ENCODE measurements at regions not wholly inside any gene's neighbourhood (a gene's known extent, or its start where the extent isn't known, plus 50 kb on each side); places are given as distances from the start of the nearest gene placed in this dataset.

DNA sequence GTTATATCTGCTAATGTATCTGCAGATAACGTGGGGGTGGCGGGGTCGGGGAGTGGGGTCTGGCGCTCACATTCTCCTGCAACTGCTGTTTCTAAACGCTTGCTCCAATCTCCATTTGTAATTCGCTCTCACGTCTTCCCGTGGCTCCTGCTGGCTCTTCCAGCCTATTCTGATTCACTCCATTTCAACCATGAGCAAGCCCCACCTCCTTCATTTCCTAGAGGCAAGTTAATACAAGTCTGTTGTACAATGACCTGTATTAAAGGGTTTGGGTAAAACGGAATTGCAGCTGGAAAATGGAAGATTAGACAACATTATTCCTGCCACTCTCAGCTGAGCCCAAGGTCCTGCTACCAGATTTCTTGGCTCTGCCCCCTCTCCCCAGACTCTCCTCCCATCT lies 132.3 kb downstream of the CSNK2A3 start:
- intact Hi-C loops (cut with micrococcal nuclease) = no loop called here
- no peaks in the 10 kb centered on the region for H3K27me3 Mint-ChIP-seq (ENCODE audit: insufficient read depth)
- H3K4me3 Mint-ChIP-seq = no peak overlapping the region
- no peak for DNase-seq (ENCODE audit: low spot score)
- no peak overlapping the region for H3K27ac Mint-ChIP-seq
- H3K9me3 Mint-ChIP-seq = no peaks in the 10 kb centered on the region
- H3K36me3 Mint-ChIP-seq (ENCODE audit: low read depth) = no peaks in the 10 kb centered on the region
- no peaks in the 10 kb centered on the region for H3K4me1 Mint-ChIP-seq (ENCODE audit: low read depth)

- H3K27me3 Mint-ChIP-seq (ENCODE audit: insufficient read depth) = peaks cover 2% of the 10 kb centered on the region
- no peaks in the 10 kb centered on the region for H3K36me3 Mint-ChIP-seq (ENCODE audit: low read depth)
- no peak overlapping the region for H3K27ac Mint-ChIP-seq
- no peaks in the 10 kb centered on the region for H3K9me3 Mint-ChIP-seq
- DNase-seq (ENCODE audit: low spot score) = no peak
- no peak overlapping the region for H3K4me3 Mint-ChIP-seq
- H3K4me1 Mint-ChIP-seq (ENCODE audit: low read depth) = no peaks in the 10 kb centered on the region
- intact Hi-C loops (cut with micrococcal nuclease) = no loop called here
These were observed 134.4 kb downstream of the CSNK2A3 start for GRCh38 chr11:11218629-11218986.

GRCh38 chr11:11217929-11218628 lies 135.0 kb downstream of the CSNK2A3 start:
- no peak overlapping the region for H3K27ac Mint-ChIP-seq
- intact Hi-C loops (cut with micrococcal nuclease) = no loop called here
- no peaks in the 10 kb centered on the region for H3K9me3 Mint-ChIP-seq
- peaks cover 3% of the 10 kb centered on the region for H3K27me3 Mint-ChIP-seq (ENCODE audit: insufficient read depth)
- H3K4me3 Mint-ChIP-seq = no peak overlapping the region
- DNase-seq (ENCODE audit: low spot score) = no peak
- no peaks in the 10 kb centered on the region for H3K36me3 Mint-ChIP-seq (ENCODE audit: low read depth)
- H3K4me1 Mint-ChIP-seq (ENCODE audit: low read depth) = no peaks in the 10 kb centered on the region

- no peak for DNase-seq (ENCODE audit: low spot score)
- intact Hi-C loops (cut with micrococcal nuclease) = no loop called here
- Mint-ChIP-seq H3K4me1 (ENCODE audit: low read depth) (no peaks in the 10 kb centered on the region), H3K27me3 (ENCODE audit: insufficient read depth) (peaks cover 5% of the 10 kb centered on the region), H3K4me3 (no peak overlapping the region), H3K36me3 (ENCODE audit: low read depth) (no peaks in the 10 kb centered on the region), H3K9me3 (no peaks in the 10 kb centered on the region), H3K27ac (no peak overlapping the region)
These were observed 135.6 kb downstream of the CSNK2A3 start for GRCh38 chr11:11217289-11217928.

- Mint-ChIP-seq H3K4me1 (ENCODE audit: low read depth) (no peaks in the 10 kb centered on the region), H3K4me3 (no peak overlapping the region), H3K36me3 (ENCODE audit: low read depth) (no peaks in the 10 kb centered on the region), H3K27ac (no peak overlapping the region), H3K27me3 (ENCODE audit: insufficient read depth) (peaks cover 5% of the 10 kb centered on the region), H3K9me3 (no peaks in the 10 kb centered on the region)
- no peak for DNase-seq (ENCODE audit: low spot score)
- intact Hi-C loops (cut with micrococcal nuclease) = no loop called here
These were observed 137.1 kb downstream of the CSNK2A3 start for GRCh38 chr11:11215944-11216343.

DNA sequence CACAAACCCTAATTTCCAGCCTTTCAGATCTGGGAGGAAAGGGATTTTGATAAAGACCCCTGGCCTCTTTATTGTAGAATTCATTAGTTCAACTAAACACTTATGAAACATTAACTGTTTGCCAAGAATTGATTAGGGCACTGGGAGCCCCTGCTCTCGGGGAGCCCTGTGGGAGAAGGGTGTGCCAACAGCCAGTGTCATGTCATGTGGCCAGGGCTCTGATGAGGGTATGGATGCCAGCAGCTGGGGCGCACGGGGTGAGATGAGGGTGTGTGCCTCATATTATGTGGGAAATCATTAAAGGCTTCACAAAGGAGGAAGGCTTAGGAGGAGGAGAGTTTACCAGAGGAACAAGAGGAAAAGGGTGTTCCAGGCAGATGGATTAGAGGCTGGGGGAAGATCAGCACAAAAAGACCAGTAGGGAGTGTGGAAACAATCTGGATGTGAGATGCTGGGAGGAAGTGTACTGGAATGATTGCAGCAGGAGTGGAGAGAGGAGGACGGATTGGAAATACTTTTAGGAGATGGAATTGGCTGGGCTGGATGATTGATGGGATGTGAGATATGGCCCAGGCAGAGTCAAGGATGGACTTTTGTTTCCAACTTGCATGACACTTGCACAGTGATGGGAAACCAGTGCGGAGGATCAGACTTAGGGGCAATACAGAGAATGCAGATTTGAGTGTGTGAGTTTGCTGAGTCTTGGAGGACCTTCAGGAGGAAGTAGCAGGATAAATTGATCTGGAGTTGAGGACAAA lies 137.8 kb downstream of the CSNK2A3 start:
- H3K4me3 Mint-ChIP-seq = no peak overlapping the region
- no peaks in the 10 kb centered on the region for H3K4me1 Mint-ChIP-seq (ENCODE audit: low read depth)
- H3K36me3 Mint-ChIP-seq (ENCODE audit: low read depth) = no peaks in the 10 kb centered on the region
- intact Hi-C loops (cut with micrococcal nuclease) = no loop called here
- DNase-seq (ENCODE audit: low spot score) = no peak
- H3K27ac Mint-ChIP-seq = no peak overlapping the region
- peaks cover 5% of the 10 kb centered on the region for H3K27me3 Mint-ChIP-seq (ENCODE audit: insufficient read depth)
- H3K9me3 Mint-ChIP-seq = no peaks in the 10 kb centered on the region

- Mint-ChIP-seq H3K27me3 (ENCODE audit: insufficient read depth) (peaks cover 10% of the 10 kb centered on the region), H3K27ac (no peak overlapping the region), H3K4me1 (ENCODE audit: low read depth) (no peaks in the 10 kb centered on the region), H3K4me3 (no peak overlapping the region), H3K36me3 (ENCODE audit: low read depth) (no peaks in the 10 kb centered on the region), H3K9me3 (no peaks in the 10 kb centered on the region)
- intact Hi-C loops (cut with micrococcal nuclease) = no loop called here
- no peak for DNase-seq (ENCODE audit: low spot score)
These were observed 139.9 kb downstream of the CSNK2A3 start for GRCh38 chr11:11213117-11213516.

GRCh38 chr11:11211888-11212287 lies 141.2 kb downstream of the CSNK2A3 start:
- Mint-ChIP-seq H3K36me3 (ENCODE audit: low read depth) (no peaks in the 10 kb centered on the region), H3K9me3 (no peaks in the 10 kb centered on the region), H3K27me3 (ENCODE audit: insufficient read depth) (peaks cover 10% of the 10 kb centered on the region), H3K4me1 (ENCODE audit: low read depth) (no peaks in the 10 kb centered on the region), H3K27ac (no peak overlapping the region), H3K4me3 (no peak overlapping the region)
- no peak for DNase-seq (ENCODE audit: low spot score)
- intact Hi-C loops (cut with micrococcal nuclease) = no loop called here

DNA sequence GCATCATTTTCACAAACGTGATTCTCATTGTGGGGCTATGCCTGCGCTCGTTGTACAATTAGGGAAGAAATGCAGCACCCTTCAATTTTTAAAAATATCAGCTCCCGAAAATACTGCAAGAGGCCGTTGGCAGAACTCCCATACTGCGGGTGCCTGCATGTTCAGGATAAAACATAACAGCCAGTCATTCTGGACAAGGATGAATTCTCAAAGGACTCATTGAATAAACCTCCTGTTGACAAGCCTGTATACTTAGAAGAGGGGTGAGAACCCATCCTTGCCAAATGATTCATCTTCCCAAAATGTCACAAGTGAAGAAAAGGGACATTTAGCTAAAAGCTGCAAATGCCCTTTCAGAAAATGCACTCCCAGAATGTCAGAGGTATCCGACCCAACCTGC lies 141.9 kb downstream of the CSNK2A3 start:
- DNase-seq (ENCODE audit: low spot score) = no peak
- H3K9me3 Mint-ChIP-seq = no peaks in the 10 kb centered on the region
- intact Hi-C loops (cut with micrococcal nuclease) = no loop called here
- peaks cover 11% of the 10 kb centered on the region for H3K27me3 Mint-ChIP-seq (ENCODE audit: insufficient read depth)
- no peak overlapping the region for H3K4me3 Mint-ChIP-seq
- no peaks in the 10 kb centered on the region for H3K36me3 Mint-ChIP-seq (ENCODE audit: low read depth)
- H3K4me1 Mint-ChIP-seq (ENCODE audit: low read depth) = no peaks in the 10 kb centered on the region
- no peak overlapping the region for H3K27ac Mint-ChIP-seq

DNA sequence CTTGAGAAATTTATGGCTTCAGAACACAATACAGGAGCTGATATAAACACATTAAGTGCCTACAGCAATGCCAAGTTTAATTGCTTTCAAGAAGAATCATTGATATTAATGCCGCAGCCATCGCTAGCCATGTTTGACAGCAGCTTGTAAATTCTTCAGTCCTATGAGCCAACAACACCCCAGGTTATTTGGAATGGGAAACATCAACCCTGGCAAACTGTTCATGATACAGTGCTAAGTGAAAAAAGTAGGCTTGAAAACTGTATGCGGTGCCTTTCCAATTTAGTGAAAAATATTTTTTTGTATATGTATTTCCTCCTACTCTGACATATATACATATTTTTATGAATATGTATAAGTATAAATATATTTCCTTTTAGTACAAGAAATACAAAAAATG lies 142.6 kb downstream of the CSNK2A3 start:
- H3K36me3 Mint-ChIP-seq (ENCODE audit: low read depth) = no peaks in the 10 kb centered on the region
- intact Hi-C loops (cut with micrococcal nuclease) = no loop called here
- H3K27me3 Mint-ChIP-seq (ENCODE audit: insufficient read depth) = peaks cover 12% of the 10 kb centered on the region
- no peaks in the 10 kb centered on the region for H3K9me3 Mint-ChIP-seq
- no peaks in the 10 kb centered on the region for H3K4me1 Mint-ChIP-seq (ENCODE audit: low read depth)
- DNase-seq (ENCODE audit: low spot score) = no peak
- H3K27ac Mint-ChIP-seq = no peak overlapping the region
- no peak overlapping the region for H3K4me3 Mint-ChIP-seq

- H3K9me3 Mint-ChIP-seq = no peaks in the 10 kb centered on the region
- no peak overlapping the region for H3K4me3 Mint-ChIP-seq
- DNase-seq (ENCODE audit: low spot score) = no peak
- H3K27me3 Mint-ChIP-seq (ENCODE audit: insufficient read depth) = peaks cover 12% of the 10 kb centered on the region
- no peak overlapping the region for H3K27ac Mint-ChIP-seq
- intact Hi-C loops (cut with micrococcal nuclease) = no loop called here
- no peaks in the 10 kb centered on the region for H3K4me1 Mint-ChIP-seq (ENCODE audit: low read depth)
- no peaks in the 10 kb centered on the region for H3K36me3 Mint-ChIP-seq (ENCODE audit: low read depth)
These were observed 143.1 kb downstream of the CSNK2A3 start for GRCh38 chr11:11209967-11210366.

GRCh38 chr11:11208994-11209393 lies 144.1 kb downstream of the CSNK2A3 start:
- no peak overlapping the region for H3K4me3 Mint-ChIP-seq
- H3K27me3 Mint-ChIP-seq (ENCODE audit: insufficient read depth) = peaks cover 10% of the 10 kb centered on the region
- H3K36me3 Mint-ChIP-seq (ENCODE audit: low read depth) = no peaks in the 10 kb centered on the region
- intact Hi-C loops (cut with micrococcal nuclease) = no loop called here
- DNase-seq (ENCODE audit: low spot score) = no peak
- no peaks in the 10 kb centered on the region for H3K4me1 Mint-ChIP-seq (ENCODE audit: low read depth)
- H3K9me3 Mint-ChIP-seq = no peaks in the 10 kb centered on the region
- no peak overlapping the region for H3K27ac Mint-ChIP-seq

GRCh38 chr11:11207428-11207827 lies 145.6 kb downstream of the CSNK2A3 start:
- Mint-ChIP-seq H3K36me3 (ENCODE audit: low read depth) (no peaks in the 10 kb centered on the region), H3K9me3 (peaks cover 5% of the 10 kb centered on the region), H3K4me1 (ENCODE audit: low read depth) (no peaks in the 10 kb centered on the region), H3K27me3 (ENCODE audit: insufficient read depth) (peaks cover 9% of the 10 kb centered on the region), H3K4me3 (no peak overlapping the region), H3K27ac (no peak overlapping the region)
- DNase-seq (ENCODE audit: low spot score) = no peak
- intact Hi-C loops (cut with micrococcal nuclease) = no loop called here
